Panc1 (cell line): ENCODE measurements at regions not wholly inside any gene's neighbourhood (a gene's known extent, or its start where the extent isn't known, plus 50 kb on each side); places are given as distances from the start of the nearest gene placed in this dataset.

Experiments used
- CTCF ChIP-seq: fragments of 450-650 bp; IDR thresholded peaks from 2 replicates; pipeline ENCODE4 v1.5.1; 2017; ENCODE audit warnings: mild to moderate bottlenecking
- POLR2AphosphoS5 ChIP-seq: IDR thresholded peaks from 2 replicates; pipeline ENCODE4 v1.6.1; 2012; ENCODE audit warnings: mild to moderate bottlenecking, low read depth, low read length, moderate library complexity
- REST ChIP-seq, 2 experiments: IDR thresholded peaks; 2 replicates each; pipeline ENCODE4 v1.6.1; 2011 to 2012; ENCODE audit warnings: low read depth in 2 of 2, control low read depth in 1 of 2, low read length in 1 of 2, mild to moderate bottlenecking in 1 of 2, moderate library complexity in 1 of 2; ENCODE audit not compliant: insufficient read depth in 1 of 2
- SIN3A ChIP-seq: IDR thresholded peaks from 2 replicates; pipeline ENCODE4 v1.6.1; 2012; ENCODE audit warnings: low read depth, mild to moderate bottlenecking, low read length, moderate library complexity, borderline replicate concordance; ENCODE audit not compliant: insufficient read depth
- TCF7L2 ChIP-seq: IDR thresholded peaks from 2 replicates; pipeline ENCODE4 v1.6.1; 2011; ENCODE audit warnings: mild to moderate bottlenecking, low read depth, low read length, inconsistent platforms

GRCh38 chr1:112268408-112268807 is 127.6 kb upstream of the CTTNBP2NL start:
- no peak for TF ChIP-seq CTCF
- TF ChIP-seq POLR2AphosphoS5: no peak
- TF ChIP-seq TCF7L2: no peak
- TF ChIP-seq REST (IDR thresholded peaks at IDR 0.05; ENCODE audit: insufficient read depth in 1 of 2, low read depth in 2 of 2, low read length in 1 of 2): no peak
- no peak for TF ChIP-seq SIN3A
